SU-DHL-6 (cell line): ENCODE measurements at regions not wholly inside any gene's neighbourhood (a gene's known extent, or its start where the extent isn't known, plus 50 kb on each side); places are given as distances from the start of the nearest gene placed in this dataset.

ENCODE experiments used
- CTCF ChIP-seq: fragments of 200-600 bp; sonication (generic); IDR thresholded peaks from one replicate; pipeline ENCODE4 v1.5.1; 2017; ENCODE audit warnings: antibody characterized with exemption, mild to moderate bottlenecking, low read length, moderate library complexity; ENCODE audit not compliant: insufficient read depth, poor library complexity, severe bottlenecking
- EZH2phosphoT487 ChIP-seq: fragments of 200-600 bp; sonication (generic), shearing (Covaris generic); conservative IDR thresholded peaks from 2 replicates; pipeline ENCODE4 v1.6.1; 2018; ENCODE audit warnings: mild to moderate bottlenecking, antibody characterized with exemption, low read length, moderate library complexity, mixed read lengths

- TF ChIP-seq CTCF (no peak), EZH2phosphoT487 (no peak)
These were observed 1793.1 kb downstream of the EFNA5 start for GRCh38 chr5:105877592-105877991.
